GM19395 (cell line): ENCODE measurements at regions not wholly inside any gene's neighbourhood (a gene's known extent, or its start where the extent isn't known, plus 50 kb on each side); places are given as distances from the start of the nearest gene placed in this dataset.

Experiments used
- ATAC-seq: cut with Tn5 transposase; IDR thresholded peaks from one replicate; pipeline ENCODE4 v1.9.1; 2021; ENCODE audit warnings: mild to moderate bottlenecking, moderate library complexity; ENCODE audit not compliant: unreplicated experiment

GRCh38 chr11:26076233-26076990 lies 255.5 kb upstream of the ANO3 start:
- ATAC-seq = no peak

- peak; percentile 81 for ATAC-seq
These were observed 253.6 kb upstream of the ANO3 start for GRCh38 chr11:26078231-26078821.

GRCh38 chr11:26084313-26084712 lies 247.6 kb upstream of the ANO3 start:
- ATAC-seq = no peak

GRCh38 chr11:26086028-26086427 lies 245.9 kb upstream of the ANO3 start:
- no peak for ATAC-seq

GRCh38 chr11:26087120-26087935 lies 244.6 kb upstream of the ANO3 start:
- ATAC-seq = peak; percentile 96

GRCh38 chr11:26088391-26088790 lies 243.5 kb upstream of the ANO3 start:
- no peak for ATAC-seq

- ATAC-seq = no peak
These were observed 241.3 kb upstream of the ANO3 start for GRCh38 chr11:26090651-26091050.

GRCh38 chr11:26093206-26093605 lies 238.7 kb upstream of the ANO3 start:
- no peak for ATAC-seq

- ATAC-seq = no peak
These were observed 236.6 kb upstream of the ANO3 start for GRCh38 chr11:26095340-26095739.

GRCh38 chr11:26096451-26096850 lies 235.5 kb upstream of the ANO3 start:
- no peak for ATAC-seq

GRCh38 chr11:26102325-26102724 lies 229.6 kb upstream of the ANO3 start:
- no peak for ATAC-seq

GRCh38 chr11:26105762-26106423 lies 226.0 kb upstream of the ANO3 start:
- no peak for ATAC-seq

GRCh38 chr11:26106726-26107125 lies 225.2 kb upstream of the ANO3 start:
- no peak for ATAC-seq

GRCh38 chr11:26109658-26110368 lies 222.1 kb upstream of the ANO3 start:
- no peak for ATAC-seq

GRCh38 chr11:26112264-26112663 lies 219.7 kb upstream of the ANO3 start:
- peak; percentile 50 for ATAC-seq

- ATAC-seq = no peak
These were observed 210.5 kb upstream of the ANO3 start for GRCh38 chr11:26121466-26121865.

GRCh38 chr11:26126741-26127140 lies 205.2 kb upstream of the ANO3 start:
- no peak for ATAC-seq

- no peak for ATAC-seq
These were observed 204.6 kb upstream of the ANO3 start for GRCh38 chr11:26127336-26127735.

GRCh38 chr11:26131406-26131805 lies 200.5 kb upstream of the ANO3 start:
- ATAC-seq = no peak

- ATAC-seq = no peak
These were observed 197.9 kb upstream of the ANO3 start for GRCh38 chr11:26134053-26134452.
